ENCODE measurements at regions not wholly inside any gene's neighbourhood (a gene's known extent, or its start where the extent isn't known, plus 50 kb on each side); places are given as distances from the start of the nearest gene placed in this dataset.

DNA sequence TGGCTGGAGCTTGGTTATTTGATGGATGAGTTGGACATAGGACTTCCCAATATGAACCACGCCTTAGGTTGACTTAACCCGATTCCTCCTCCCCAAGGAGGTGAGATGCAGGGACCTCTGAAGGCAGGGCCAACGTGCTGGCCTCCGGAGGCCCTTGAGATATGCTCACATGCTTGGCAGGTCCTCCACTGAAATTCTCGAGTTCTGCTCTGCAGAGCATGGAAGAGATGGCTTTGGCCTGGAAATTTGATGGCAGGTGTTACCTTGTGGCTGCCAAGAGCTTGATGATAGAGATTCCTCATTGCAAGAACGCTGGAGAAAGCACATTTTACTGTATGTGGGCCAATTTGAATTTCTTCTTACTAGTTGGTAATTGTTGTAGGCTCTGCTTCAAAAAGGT, 117.4 kb upstream of the LIMCH1 start:
- no peak for DNase-seq (ENCODE audit: low read depth)

DNA sequence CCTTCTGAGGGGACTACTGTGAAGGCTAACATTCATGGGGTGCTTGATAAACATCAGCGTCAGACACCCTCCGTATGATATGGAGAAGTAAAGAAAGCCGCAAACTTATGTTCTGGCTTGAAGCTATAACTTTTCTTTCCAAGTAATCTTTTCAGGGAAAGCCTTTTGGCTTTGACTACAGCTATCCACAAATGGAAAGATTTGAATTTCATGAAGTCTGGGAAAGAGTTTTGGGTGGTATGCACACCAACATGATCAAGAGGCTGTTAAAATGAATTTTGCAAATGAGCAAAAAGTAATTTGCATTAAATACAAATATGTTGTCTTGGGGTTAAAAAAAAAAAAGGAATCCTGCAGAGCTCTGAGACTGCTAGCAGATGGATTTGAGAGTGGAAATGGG, 114.8 kb upstream of the LIMCH1 start:
- no peak overlapping the region for H3K4me3 ChIP-seq (ENCODE audit: low read depth, low read length)
- no peak for DNase-seq (ENCODE audit: low read depth)
- TF ChIP-seq, protein P1, sequence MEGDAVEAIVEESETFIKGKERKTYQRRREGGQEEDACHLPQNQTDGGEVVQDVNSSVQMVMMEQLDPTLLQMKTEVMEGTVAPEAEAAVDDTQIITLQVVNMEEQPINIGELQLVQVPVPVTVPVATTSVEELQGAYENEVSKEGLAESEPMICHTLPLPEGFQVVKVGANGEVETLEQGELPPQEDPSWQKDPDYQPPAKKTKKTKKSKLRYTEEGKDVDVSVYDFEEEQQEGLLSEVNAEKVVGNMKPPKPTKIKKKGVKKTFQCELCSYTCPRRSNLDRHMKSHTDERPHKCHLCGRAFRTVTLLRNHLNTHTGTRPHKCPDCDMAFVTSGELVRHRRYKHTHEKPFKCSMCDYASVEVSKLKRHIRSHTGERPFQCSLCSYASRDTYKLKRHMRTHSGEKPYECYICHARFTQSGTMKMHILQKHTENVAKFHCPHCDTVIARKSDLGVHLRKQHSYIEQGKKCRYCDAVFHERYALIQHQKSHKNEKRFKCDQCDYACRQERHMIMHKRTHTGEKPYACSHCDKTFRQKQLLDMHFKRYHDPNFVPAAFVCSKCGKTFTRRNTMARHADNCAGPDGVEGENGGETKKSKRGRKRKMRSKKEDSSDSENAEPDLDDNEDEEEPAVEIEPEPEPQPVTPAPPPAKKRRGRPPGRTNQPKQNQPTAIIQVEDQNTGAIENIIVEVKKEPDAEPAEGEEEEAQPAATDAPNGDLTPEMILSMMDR (IDR thresholded peaks at IDR 0.05; ENCODE audit: control insufficient read depth, extremely low read depth, insufficient read depth), result no peak

More for the DNA sequence above, 117.4 kb upstream of the LIMCH1 start:
- TF ChIP-seq, protein P1 (IDR thresholded peaks at IDR 0.05; ENCODE audit: control insufficient read depth, extremely low read depth, insufficient read depth), result no peak
- H3K4me3 ChIP-seq (ENCODE audit: low read depth, low read length), result no peak overlapping the region

DNA sequence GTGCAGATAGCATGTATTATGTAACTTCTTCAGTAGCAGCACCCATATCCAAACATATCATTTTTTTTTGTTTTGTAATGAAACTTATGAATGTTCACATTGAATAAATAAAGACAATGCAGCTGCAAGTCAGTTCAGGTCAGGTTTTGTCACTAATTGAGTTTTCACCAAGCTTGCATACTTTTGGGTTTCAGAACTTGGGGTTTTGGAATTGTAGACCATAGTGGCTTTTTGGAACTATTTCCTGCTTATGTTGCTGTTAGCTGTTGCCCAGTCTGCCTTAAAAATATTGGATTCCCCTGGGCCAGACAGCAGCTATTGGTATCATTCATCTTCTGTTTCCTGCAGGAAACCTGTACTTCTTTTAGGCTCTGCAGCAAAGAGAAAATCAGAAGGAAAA, 113.4 kb upstream of the LIMCH1 start:
- H3K4me3 ChIP-seq (ENCODE audit: low read depth, low read length), result no peak overlapping the region
- DNase-seq (ENCODE audit: low read depth), result no peak
- TF ChIP-seq, protein P1 (IDR thresholded peaks at IDR 0.05; ENCODE audit: control insufficient read depth, extremely low read depth, insufficient read depth), result no peak

DNA sequence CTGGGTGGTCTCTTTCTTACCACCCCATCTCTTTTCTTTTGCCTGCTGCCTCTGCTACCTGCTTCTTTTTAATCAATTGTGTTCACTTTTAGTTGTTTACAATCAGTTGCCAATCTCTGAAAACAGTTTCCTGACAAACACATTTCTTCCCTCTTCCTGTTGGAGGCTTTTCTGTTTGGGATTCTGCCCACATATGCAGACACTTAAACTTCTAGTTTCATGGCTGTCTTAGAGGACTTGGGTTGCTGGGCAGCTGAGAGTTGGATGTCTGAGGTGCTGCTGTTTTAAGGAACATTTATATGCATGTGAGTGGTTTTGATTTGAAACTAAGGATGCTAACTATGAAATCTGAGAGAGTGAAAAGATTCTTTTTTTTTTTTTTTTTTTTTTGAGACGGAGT, 112.3 kb upstream of the LIMCH1 start:
- DNase-seq (ENCODE audit: low read depth), result peak; percentile 64
- H3K4me3 ChIP-seq (ENCODE audit: low read depth, low read length), result no peak overlapping the region
- TF ChIP-seq, protein P1 (IDR thresholded peaks at IDR 0.05; ENCODE audit: control insufficient read depth, extremely low read depth, insufficient read depth), result no peak

DNA sequence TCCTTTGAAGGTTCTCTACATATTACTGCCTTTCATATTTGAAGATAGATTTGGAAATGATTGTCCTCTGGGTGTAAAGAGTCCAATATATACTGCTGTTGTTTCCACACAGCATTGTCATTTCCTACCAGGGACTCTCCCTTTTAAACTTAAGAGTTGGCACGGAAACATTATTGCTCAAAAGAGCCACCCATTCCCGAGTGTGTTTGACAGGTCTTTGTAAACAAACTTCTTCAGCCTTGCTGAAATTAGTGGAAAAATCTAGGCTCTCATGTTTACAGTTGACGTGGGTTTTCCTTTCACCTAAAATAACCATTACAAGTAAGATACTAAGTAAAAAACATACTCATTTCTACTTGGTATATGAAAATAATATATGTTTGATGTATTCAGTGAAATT, 111.4 kb upstream of the LIMCH1 start:
- DNase-seq (ENCODE audit: low read depth), result peak; percentile 40
- no peak overlapping the region; the same call in 1 of the 2 replicates for H3K4me3 ChIP-seq (ENCODE audit: low read depth, low read length)
- TF ChIP-seq, protein P1 (IDR thresholded peaks at IDR 0.05; ENCODE audit: control insufficient read depth, extremely low read depth, insufficient read depth), result no peak

DNA sequence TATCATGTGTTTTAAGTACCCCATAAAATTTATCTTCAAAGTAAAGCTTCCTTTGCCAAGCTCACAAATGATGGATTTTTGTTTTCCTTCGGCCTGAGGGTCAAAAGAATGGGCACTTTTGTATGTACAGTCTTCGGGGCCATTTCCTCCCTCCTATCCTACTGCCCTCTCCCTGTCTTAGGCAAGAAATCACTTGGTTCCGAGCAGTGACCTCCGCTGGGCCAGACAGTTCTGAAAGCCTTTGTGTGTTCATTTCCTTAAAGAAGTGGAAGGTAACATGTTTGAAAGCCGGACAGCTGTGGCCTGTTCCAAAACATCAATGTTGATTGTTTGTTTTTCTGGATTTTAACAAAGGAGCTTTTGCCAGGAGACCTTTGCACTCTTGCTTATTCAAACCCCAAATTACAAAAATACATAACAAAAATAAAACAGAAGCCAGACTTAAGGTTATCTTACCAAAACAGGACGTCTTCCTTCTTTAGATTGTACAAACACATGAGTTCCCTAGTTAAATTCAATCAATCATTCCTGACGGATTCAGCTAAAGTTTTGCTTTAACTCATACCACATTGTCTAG, 110.6 kb upstream of the LIMCH1 start:
- no peak overlapping the region for H3K4me3 ChIP-seq (ENCODE audit: low read depth, low read length)
- TF ChIP-seq, protein P1 (IDR thresholded peaks at IDR 0.05; ENCODE audit: control insufficient read depth, extremely low read depth, insufficient read depth), result no peak
- DNase-seq (ENCODE audit: low read depth), result no peak

DNA sequence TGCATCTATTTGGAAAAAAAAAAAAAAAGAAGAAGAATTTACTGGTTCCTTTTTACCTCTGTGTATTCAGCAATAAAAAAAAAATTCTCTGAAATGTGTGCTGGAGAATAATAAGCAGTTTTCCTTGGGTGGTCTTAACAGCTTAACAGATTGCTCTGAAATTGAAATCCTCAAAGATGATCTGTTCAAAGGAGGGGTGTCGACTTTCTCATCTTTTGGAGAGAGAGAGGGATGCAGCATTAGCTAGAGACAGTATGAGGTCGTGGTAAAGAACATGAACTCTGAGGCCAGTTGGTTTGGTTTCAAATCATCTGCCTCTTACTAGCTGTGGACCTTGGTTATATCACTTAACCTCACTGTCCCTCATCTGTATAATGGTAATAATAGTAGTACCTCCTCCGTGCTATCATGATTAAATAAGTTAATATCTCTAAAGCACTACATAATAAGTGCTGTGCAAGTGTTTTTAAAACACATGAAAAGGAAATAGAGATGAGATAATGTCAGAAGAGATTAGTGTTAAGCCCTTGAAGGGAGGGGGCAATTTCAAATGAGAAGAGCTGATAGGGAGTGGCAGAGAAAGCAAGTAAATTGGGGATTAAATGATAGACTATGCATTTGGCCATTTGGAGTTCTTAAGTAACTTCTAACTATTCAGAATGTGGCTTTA, 109.9 kb upstream of the LIMCH1 start:
- TF ChIP-seq, protein P1 (IDR thresholded peaks at IDR 0.05; ENCODE audit: control insufficient read depth, extremely low read depth, insufficient read depth), result no peak
- DNase-seq (ENCODE audit: low read depth), result no peak
- H3K4me3 ChIP-seq (ENCODE audit: low read depth, low read length), result no peak overlapping the region
